ENCODE measurements at regions not wholly inside any gene's neighbourhood (a gene's known extent, or its start where the extent isn't known, plus 50 kb on each side); places are given as distances from the start of the nearest gene placed in this dataset.

GRCh38 chr5:110841137-110841536 is 102.3 kb downstream of the SLC25A46 start:
- Mint-ChIP-seq H3K4me3 (no peak overlapping the region), H3K4me1 (ENCODE audit: low read depth) (no peaks in the 10 kb centered on the region), H3K9me3 (no peaks in the 10 kb centered on the region), H3K27ac (no peak overlapping the region), H3K36me3 (ENCODE audit: low read depth) (no peaks in the 10 kb centered on the region), H3K27me3 (peaks cover 9% of the 10 kb centered on the region)
- intact Hi-C loops (cut with DNase I, micrococcal nuclease), result no loop called here
- ATAC-seq (ENCODE audit: poor library complexity) (no peak), DNase-seq (no peak)
- Histone ChIP-seq H3K27me3 (ENCODE audit: control insufficient read depth in 1 of 2, insufficient read depth in 2 of 2, low read length in 2 of 2) (no peaks in the 10 kb centered on the region), H3K9me3 (ENCODE audit: control insufficient read depth in 1 of 2, insufficient read depth in 1 of 2, low read length in 2 of 2) (no peaks in the 10 kb centered on the region), H3K36me3 (ENCODE audit: insufficient read depth, low read length) (no peaks in the 10 kb centered on the region), H3K27ac (ENCODE audit: low read depth in 1 of 2, low read length in 2 of 2) (no peak overlapping the region), H3K4me3 (ENCODE audit: low read length) (no peak overlapping the region), H3K4me1 (ENCODE audit: insufficient read depth, low read length) (no peaks in the 10 kb centered on the region)
- TF ChIP-seq, protein P1, sequence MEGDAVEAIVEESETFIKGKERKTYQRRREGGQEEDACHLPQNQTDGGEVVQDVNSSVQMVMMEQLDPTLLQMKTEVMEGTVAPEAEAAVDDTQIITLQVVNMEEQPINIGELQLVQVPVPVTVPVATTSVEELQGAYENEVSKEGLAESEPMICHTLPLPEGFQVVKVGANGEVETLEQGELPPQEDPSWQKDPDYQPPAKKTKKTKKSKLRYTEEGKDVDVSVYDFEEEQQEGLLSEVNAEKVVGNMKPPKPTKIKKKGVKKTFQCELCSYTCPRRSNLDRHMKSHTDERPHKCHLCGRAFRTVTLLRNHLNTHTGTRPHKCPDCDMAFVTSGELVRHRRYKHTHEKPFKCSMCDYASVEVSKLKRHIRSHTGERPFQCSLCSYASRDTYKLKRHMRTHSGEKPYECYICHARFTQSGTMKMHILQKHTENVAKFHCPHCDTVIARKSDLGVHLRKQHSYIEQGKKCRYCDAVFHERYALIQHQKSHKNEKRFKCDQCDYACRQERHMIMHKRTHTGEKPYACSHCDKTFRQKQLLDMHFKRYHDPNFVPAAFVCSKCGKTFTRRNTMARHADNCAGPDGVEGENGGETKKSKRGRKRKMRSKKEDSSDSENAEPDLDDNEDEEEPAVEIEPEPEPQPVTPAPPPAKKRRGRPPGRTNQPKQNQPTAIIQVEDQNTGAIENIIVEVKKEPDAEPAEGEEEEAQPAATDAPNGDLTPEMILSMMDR (IDR thresholded peaks at IDR 0.05), result no peak
- CTCF ChIA-PET, result no interaction called here
- POLR2A ChIA-PET, result no interaction called here

DNA sequence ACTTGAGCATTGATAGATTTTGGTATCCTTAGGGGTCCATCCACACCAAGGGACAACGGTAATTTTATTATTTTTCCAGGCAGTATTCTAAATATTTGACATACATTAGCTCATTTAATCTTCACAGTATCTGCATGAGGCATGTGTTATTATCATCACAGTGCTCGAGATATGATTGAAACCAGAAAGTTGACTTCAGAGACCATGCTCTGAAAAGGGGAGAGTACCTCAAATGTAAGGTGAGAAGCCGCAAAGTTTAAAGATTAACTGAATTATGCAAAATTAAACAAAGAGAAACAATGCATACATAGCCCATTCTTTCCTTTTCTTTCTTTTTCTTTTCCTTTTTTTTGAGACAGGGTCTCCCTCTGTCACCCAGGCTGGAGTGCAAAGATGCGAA is 104.1 kb downstream of the SLC25A46 start:
- Mint-ChIP-seq H3K27me3 (peaks cover 7% of the 10 kb centered on the region), H3K4me3 (no peak overlapping the region), H3K36me3 (ENCODE audit: low read depth) (no peaks in the 10 kb centered on the region), H3K27ac (no peak overlapping the region), H3K4me1 (ENCODE audit: low read depth) (no peaks in the 10 kb centered on the region), H3K9me3 (no peaks in the 10 kb centered on the region)
- CTCF ChIA-PET, result no interaction called here
- intact Hi-C loops (cut with DNase I, micrococcal nuclease), result no loop called here
- no peaks in the 10 kb centered on the region for H3K36me3 ChIP-seq (ENCODE audit: insufficient read depth, low read length)
- no peaks in the 10 kb centered on the region for H3K4me1 ChIP-seq (ENCODE audit: insufficient read depth, low read length)
- DNase-seq (no peak), ATAC-seq (ENCODE audit: poor library complexity) (no peak)
- H3K27ac ChIP-seq (ENCODE audit: low read depth in 1 of 2, low read length in 2 of 2), result no peak overlapping the region
- H3K27me3 ChIP-seq (ENCODE audit: control insufficient read depth in 1 of 2, insufficient read depth in 2 of 2, low read length in 2 of 2), result no peaks in the 10 kb centered on the region
- TF ChIP-seq, protein P1 (IDR thresholded peaks at IDR 0.05), result no peak
- no peaks in the 10 kb centered on the region for H3K9me3 ChIP-seq (ENCODE audit: control insufficient read depth in 1 of 2, insufficient read depth in 1 of 2, low read length in 2 of 2)
- no peak overlapping the region for H3K4me3 ChIP-seq (ENCODE audit: low read length)
- POLR2A ChIA-PET, result no interaction called here

DNA sequence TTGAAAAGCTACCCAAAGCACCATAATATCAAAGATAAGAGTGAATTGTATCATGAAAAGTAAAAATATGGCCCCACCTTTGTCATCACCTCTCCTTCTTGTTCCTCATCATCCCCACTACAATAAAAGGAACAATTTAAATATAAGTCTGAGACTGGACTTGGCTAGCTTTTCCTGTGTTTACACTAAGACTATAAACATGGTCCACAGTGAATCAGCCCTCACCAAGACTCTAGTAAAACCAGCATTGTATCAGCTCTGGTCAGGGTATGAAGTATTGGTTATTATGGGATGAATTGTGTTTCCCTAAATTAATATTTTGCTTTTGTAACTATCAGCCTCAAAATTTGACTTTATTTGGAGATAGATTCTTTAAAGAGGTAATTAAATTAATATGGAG is 105.4 kb downstream of the SLC25A46 start:
- no peak for DNase-seq
- Mint-ChIP-seq H3K4me3 (no peak overlapping the region), H3K4me1 (ENCODE audit: low read depth) (no peaks in the 10 kb centered on the region), H3K27me3 (no peaks in the 10 kb centered on the region), H3K9me3 (no peaks in the 10 kb centered on the region), H3K36me3 (ENCODE audit: low read depth) (no peaks in the 10 kb centered on the region), H3K27ac (no peak overlapping the region)
- Histone ChIP-seq H3K9me3 (ENCODE audit: control insufficient read depth in 1 of 2, insufficient read depth in 1 of 2, low read length in 2 of 2) (no peaks in the 10 kb centered on the region), H3K27ac (ENCODE audit: low read depth in 1 of 2, low read length in 2 of 2) (no peak overlapping the region), H3K4me1 (ENCODE audit: insufficient read depth, low read length) (no peaks in the 10 kb centered on the region), H3K4me3 (ENCODE audit: low read length) (no peak overlapping the region), H3K27me3 (ENCODE audit: control insufficient read depth in 1 of 2, insufficient read depth in 2 of 2, low read length in 2 of 2) (no peaks in the 10 kb centered on the region), H3K36me3 (ENCODE audit: insufficient read depth, low read length) (no peaks in the 10 kb centered on the region)
- ATAC-seq (ENCODE audit: poor library complexity), result no peak
- intact Hi-C loops (cut with DNase I, micrococcal nuclease), result no loop called here
- ChIA-PET POLR2A (no interaction called here), CTCF (no interaction called here)
- TF ChIP-seq, protein P1 (IDR thresholded peaks at IDR 0.05), result no peak

All from CD4-positive, alpha-beta T cell (primary cell).